ENCODE measurements at regions not wholly inside any gene's neighbourhood (a gene's known extent, or its start where the extent isn't known, plus 50 kb on each side); places are given as distances from the start of the nearest gene placed in this dataset.

- TF ChIP-seq CTCF (IDR thresholded peaks at IDR 0.05) (no peak), POLR2AphosphoS5 (IDR thresholded peaks at IDR 0.05) (no peak), POLR2A (IDR thresholded peaks at IDR 0.05) (no peak), EP300 (IDR thresholded peaks at IDR 0.05) (no peak)
These were observed 86.9 kb upstream of the FAT3 start for GRCh38 chr11:92137747-92138146.
